ENCODE measurements at regions not wholly inside any gene's neighbourhood (a gene's known extent, or its start where the extent isn't known, plus 50 kb on each side); places are given as distances from the start of the nearest gene placed in this dataset.
"Not testable (repeated sequence)": the region's sequence is repeated elsewhere in the genome, so short reads cannot be mapped to it uniquely, and the experiment has no call there.

DNA sequence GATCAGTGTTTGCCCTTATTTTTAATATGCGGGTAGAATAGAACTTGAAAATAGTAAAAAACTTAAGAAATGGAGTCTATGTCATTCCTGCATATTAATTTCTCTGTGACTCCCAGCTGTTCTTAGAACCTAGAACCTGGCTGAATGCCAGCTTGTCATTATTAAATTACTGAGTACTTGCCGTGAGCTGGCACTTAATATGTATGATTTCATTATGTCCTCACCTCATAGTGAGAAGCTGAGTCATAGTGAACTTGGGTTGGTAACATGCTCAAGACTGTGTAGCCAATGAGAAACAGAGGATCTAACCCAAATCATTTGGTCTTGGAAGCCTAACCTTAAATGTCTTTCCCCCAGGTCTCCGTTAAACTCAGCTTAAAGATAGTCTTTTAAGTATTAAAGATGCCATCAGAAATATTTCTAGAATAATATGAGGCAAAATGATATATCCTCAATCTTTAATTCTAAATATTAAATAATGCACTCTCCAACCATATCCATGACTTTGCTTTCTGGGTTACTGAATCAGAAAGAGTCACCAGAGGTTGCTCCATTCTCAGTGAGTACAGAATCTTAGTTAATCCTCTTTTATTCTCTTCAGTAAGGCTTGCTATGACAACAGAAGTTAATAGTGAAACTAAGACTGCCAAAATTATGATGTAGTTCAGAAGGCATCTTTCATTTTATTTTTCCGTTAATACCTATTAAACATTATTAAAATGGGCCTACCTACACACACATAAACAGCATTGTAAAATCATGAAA, 58.6 kb upstream of the TLL1 start:
- no peaks in the 10 kb centered on the region for H3K27me3 ChIP-seq (ENCODE audit: control insufficient read depth, insufficient read depth, low read length)
- TF ChIP-seq, protein P1, sequence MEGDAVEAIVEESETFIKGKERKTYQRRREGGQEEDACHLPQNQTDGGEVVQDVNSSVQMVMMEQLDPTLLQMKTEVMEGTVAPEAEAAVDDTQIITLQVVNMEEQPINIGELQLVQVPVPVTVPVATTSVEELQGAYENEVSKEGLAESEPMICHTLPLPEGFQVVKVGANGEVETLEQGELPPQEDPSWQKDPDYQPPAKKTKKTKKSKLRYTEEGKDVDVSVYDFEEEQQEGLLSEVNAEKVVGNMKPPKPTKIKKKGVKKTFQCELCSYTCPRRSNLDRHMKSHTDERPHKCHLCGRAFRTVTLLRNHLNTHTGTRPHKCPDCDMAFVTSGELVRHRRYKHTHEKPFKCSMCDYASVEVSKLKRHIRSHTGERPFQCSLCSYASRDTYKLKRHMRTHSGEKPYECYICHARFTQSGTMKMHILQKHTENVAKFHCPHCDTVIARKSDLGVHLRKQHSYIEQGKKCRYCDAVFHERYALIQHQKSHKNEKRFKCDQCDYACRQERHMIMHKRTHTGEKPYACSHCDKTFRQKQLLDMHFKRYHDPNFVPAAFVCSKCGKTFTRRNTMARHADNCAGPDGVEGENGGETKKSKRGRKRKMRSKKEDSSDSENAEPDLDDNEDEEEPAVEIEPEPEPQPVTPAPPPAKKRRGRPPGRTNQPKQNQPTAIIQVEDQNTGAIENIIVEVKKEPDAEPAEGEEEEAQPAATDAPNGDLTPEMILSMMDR (IDR thresholded peaks at IDR 0.05; ENCODE audit: low read depth, low read length): no peak
- CTCF ChIA-PET: no interaction called here
- POLR2A ChIA-PET: no interaction called here
- no peak for DNase-seq (ENCODE audit: low read depth, low spot score)
- no peak overlapping the region for H3K27ac ChIP-seq (ENCODE audit: low read depth, low read length)
- H3K9me3 ChIP-seq (ENCODE audit: control insufficient read depth, insufficient read depth, low read length): peaks cover 9% of the 10 kb centered on the region
- no peak overlapping the region for H3K4me3 ChIP-seq (ENCODE audit: low read depth, low read length)

DNA sequence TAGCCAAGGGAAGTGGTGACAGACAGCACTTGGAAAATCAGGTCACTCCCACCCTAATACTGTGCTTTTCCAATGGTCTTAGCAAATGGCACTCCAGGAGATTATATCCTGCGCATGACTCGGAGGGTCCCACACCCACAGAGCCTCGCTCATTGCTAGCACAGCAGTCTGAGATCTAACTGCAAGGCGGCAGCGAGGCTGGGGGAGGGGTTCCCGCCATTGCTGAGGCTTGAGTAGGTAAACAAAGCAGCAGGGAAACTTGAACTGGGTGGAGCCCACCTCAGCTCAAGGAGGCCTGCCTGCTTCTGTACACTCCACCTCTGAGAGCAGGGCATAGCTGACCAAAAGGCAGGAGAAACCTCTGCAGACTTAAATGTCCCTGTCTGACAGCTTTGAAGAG, 53.9 kb upstream of the TLL1 start:
- H3K27me3 ChIP-seq (ENCODE audit: control insufficient read depth, insufficient read depth, low read length); H3K4me3 ChIP-seq (ENCODE audit: low read depth, low read length); DNase-seq (ENCODE audit: low read depth, low spot score); CTCF ChIA-PET; H3K27ac ChIP-seq (ENCODE audit: low read depth, low read length); POLR2A ChIA-PET; H3K9me3 ChIP-seq (ENCODE audit: control insufficient read depth, insufficient read depth, low read length): not testable (repeated sequence)
